ENCODE measurements at regions not wholly inside any gene's neighbourhood (a gene's known extent, or its start where the extent isn't known, plus 50 kb on each side); places are given as distances from the start of the nearest gene placed in this dataset.
"Not testable (repeated sequence)": the region's sequence is repeated elsewhere in the genome, so short reads cannot be mapped to it uniquely, and the experiment has no call there.

DNA sequence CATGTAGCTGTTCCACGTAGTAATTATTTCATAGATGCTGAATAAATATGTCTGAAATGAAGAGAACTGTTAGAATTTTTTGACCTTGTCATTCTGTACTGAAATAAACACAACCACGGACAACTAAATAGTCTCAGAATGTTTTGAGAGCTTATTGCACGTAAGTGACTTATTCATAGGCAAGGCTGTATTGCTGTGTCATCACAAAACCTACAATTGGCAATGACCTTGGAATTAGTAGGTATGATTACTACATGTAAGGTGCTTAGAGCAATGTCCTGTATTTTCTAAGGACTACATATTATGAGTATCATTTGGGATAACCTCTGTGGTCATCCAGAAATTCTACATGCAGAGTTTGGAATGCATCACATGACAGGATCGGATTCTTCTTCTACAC lies 237.2 kb upstream of the PUDP start:
- DNase-seq (ENCODE audit: low read depth) = no peak

DNA sequence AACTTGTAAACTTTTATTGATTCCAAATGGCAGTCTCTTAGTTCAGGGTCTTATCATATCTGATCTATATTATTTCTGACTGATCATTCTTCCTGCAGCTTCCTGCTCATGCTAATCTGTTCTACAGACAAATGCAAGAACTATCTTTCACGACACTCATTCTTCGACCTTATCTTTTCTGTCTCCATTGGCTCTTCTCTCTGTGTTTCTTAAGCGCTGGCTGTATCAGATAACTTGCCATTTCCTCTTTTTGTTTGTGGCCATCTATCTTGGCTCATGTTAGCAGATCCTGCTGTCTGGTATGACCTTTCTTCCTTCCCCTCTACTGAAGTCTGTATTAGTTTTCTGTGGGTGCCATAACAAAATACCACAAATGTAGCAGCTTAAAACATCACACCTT lies 230.5 kb upstream of the PUDP start:
- no peak for DNase-seq (ENCODE audit: low read depth)

DNA sequence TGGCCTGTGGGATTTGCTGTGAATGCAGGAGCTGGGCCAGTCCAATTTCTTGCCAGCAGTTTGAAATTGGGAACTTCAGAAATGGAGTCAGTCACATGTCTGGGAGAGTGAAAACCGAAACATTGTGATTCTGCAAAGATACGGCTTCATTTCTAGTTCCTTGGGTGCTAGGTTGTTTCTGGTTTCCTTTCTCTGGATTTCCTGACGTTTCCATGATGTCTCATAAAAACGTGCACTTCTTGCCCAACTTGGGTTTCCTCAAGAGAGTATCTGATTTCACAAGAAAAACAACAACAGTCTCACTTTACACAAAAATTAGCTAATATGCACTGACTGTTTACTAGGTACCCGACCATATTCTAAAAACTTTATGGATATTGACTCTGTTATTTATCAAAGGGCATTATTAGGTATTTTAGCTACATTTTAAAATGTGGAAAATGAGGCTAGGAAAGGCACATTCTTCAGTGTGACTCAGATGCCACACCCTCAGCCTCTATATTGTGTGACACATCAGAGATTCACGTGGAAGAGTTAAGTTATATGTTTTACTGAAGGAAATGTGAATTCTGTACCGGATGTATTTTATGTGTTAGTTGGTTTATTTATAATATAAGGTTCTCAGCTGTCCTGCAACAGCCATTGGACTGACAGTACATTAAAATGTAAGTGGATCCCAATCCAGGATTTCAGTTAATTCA lies 225.0 kb upstream of the PUDP start:
- peak; percentile 52 for DNase-seq (ENCODE audit: low read depth)

DNA sequence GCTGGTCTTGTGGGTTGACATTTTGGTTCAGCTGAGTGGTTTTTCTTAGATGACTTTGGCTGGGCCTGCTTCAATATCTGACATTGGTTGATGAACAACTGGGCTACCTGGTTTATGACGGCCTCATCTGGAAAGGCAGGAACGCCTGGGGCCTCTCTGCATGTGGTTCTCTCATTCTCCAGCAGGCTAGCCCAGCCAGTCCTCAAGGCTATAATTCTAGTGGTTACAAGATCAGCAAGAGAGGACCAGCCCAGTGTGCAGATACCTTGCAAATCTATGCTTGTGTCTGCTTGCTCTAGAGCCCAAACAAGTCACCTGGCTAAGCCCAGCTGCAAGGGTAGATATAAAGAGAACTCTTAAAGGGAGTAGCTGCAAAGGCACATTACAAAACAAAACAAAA lies 214.2 kb upstream of the PUDP start:
- no peak for DNase-seq (ENCODE audit: low read depth)

DNA sequence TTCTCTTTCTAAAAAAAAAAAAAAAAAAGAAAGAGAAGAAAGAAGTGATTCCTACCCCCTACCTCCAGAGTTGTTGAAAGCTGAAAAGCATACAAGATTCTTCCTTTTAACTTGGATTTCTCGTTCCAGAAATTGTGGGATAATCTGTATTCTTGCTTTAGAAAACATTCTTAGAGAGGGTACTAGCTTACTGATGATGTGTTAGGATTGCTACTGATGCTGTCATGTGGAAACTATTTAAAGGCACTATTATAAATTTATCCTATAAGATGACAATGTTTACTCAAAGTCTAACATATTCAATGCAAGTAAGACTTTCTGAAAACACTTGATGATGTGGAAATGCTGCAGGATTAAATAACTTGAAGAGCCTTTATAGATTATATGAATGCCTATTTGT lies 204.0 kb upstream of the PUDP start:
- DNase-seq (ENCODE audit: low read depth) = no peak

DNA sequence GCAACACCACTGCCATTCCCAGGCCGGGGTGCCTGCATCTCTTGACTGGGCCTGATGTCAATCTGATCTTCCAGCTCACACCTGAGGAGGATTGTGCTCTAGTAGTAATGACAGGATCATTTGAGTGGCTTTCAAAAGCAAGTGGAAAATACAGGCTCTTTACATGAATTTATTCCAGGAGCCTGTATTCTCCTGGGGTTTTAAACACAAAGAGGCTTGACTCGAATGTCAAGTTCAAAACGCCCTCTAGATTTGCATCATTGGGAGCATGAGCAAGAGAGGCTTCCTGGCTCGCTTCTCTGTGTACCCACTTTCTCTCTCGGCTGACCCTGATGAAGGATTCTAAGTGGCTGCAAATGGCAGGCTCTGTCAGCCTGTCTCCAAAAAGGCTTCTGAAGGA lies 199.5 kb upstream of the PUDP start:
- DNase-seq (ENCODE audit: low read depth) = no peak

DNA sequence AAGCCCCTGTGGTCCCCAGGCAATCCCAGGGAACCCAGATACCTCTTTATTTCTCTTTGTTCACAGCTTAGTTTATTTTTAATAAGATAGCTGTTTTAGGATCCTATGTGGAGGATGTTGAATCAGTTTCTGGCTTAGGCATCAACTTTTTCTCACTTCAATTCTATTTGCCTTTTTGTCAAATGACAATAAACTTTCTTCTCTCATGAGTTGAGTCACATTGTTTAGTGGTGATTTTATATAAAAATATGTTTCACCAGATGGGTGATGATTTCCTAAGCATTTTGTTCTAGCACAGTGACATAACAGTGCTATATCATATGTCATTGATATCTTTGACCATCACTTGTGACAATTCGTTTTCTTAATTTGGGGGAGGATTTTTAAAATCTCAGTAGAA lies 198.1 kb upstream of the PUDP start:
- DNase-seq (ENCODE audit: low read depth) = peak; percentile 25

DNA sequence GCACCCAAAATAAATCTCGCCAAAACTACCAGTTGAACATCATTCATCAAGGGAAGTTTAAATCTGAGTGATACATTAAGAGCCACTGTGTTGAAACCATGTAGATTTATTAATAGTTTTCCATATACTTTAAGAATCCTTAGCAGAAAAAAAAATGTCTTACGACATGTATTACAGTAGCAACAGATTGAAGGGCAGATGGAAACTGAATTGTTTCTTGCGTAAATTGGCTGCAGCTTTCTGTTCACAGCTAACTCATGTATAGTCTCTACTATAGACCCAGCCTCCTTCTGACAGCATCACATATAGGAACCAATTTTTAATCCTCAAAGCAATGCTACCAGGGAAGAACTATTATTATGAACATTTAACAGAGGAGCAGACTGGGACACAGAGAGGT lies 195.2 kb upstream of the PUDP start:
- DNase-seq (ENCODE audit: low read depth) = no peak

DNA sequence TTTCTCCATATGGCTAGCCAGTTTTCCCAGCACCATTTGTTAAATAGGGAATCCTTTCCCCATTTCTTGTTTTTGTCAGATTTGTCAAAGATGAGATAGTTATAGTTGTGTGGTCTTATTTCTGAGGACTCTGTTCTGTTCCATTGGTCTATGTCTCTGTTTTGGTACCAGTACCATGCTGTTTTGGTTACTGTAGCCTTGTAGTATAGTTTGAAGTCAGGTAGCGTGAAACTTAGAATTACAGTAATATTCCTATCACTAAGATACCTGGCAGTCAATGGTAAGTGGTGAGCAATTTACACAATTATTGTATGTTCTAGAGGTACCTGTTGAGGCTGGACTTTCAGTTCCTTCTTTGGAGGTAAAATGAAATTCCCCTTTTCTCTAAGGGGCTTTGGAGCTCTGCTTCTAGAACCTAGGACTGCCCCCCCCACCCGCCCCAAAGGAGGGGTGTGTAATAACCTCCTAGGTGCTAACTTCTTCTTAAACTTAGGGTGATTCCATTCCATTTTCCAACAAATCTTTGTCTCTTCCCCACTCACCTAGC lies 187.9 kb upstream of the PUDP start:
- DNase-seq (ENCODE audit: low read depth) = not testable (repeated sequence)

DNA sequence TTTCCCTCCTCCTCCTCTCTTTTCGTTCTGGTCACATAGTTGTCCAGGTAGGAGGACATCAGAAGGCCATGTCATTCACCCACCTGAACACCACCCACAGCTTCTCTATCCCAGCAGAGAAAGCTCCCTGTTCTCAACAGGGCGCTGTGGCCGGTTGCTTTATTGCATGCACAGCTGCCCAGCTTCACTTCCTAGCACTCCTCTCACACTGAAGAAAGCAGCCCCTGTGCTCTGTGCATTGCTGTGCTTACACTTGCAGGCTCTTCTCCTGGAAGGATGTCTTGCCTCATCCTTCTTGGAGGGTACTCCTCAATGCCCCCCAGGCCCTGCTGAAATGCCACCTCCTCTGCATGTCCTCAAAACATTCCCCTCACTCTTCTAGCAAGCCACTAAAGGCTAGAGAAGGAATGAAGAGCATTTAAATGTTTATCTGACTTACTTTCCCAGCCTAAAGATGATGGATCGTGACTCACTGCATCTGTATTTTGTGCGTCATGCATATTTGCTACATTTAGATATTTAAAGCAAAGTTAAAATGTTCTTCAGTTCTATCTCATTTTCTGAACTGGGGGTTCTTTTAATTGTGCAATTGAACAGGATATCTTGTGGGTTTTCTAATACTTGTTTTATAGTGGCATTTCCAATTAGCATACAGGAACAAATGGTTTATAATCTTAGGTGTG lies 186.4 kb upstream of the PUDP start:
- DNase-seq (ENCODE audit: low read depth) = peak; percentile 53

DNA sequence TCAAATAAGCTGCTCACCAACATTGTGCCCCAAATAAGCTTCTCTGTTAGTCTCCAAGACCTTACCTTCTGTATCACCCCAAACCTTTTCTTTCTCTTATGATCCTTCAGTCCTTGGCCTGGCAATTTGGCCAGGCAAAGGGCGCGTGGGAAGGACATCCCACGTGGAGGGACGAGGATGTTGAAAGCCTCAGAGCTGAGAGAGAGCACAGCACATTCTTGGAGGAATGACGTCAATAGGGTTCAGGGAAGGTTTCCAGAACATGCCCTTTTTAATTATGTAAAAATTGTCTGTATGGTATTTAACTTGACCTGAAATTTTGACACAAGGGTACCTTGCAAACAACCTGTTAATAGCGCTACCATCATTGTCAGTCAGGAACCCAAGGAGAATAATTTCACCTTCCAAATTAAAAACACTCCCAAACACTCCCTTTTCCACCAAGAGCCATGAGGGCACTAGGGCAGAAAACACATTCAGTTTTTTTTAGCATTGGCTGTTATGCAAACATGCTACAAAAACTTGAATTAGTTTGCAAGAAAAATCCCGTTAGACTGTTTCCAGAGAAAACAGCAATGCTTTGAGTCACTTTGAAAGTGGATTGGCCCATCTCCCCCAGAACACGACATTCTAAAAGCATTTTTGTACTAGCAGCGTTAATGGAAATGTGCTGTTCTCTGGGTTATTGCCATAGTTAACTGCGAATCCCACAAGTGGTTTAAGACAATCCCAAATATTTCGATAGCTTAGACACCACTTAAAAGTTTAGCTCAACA lies 183.2 kb upstream of the PUDP start:
- peak; percentile 94 for DNase-seq (ENCODE audit: low read depth)

DNA sequence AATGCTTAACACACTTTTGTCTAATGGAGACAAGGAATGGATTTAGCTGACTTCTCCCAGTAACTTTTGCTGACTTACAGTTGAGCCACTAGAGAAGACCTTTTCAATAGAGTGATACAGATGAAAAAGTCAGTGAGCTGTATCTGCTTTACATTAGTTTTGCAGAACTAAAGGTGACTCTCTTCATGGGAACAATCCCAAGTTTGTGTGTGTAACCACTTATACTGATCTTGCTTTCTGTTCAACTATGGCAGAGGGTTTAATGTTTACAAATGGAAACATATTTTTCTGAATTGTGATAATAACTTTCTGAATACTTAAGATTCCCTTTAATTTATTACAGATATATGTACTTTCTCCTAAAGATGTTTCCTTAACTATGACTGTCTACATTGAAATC lies 182.6 kb upstream of the PUDP start:
- no peak for DNase-seq (ENCODE audit: low read depth)

DNA sequence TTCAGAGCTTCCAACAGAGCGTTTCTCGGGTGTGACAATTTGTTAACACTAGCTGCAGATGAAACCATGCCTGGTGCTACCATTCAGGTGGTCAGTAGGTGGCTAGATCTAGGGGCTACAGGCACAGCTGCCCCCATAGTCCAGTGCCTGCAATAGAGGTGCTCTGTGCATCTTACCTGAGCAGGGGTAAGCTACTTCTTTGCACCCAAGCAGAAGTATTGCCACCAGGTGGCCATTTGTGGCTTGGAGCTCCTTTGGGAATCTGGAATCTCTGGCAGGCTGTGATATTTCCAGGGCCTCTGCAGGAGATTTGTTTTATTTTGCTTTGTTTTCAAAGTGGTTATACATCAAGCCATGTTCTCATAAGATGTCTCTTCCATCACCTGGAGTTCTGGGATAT lies 170.7 kb upstream of the PUDP start:
- DNase-seq (ENCODE audit: low read depth) = no peak

DNA sequence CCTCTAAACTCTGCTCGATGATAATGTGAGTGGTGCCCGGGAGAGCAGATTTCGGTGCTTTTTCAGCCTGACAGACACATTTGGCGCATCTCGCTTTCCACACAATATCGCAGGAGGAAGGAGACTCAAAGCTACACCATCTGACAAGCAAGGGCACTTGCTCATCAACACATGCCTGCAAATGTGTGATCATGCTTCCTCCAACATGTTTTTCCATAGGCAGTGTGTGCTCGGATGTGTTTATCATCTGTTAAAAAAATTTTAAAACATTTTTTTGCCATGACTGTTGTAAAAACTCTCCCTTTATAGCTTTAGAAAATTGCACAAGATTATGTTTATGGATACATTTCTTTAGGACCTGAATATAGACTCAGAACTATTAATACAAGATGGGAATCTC lies 170.3 kb upstream of the PUDP start:
- DNase-seq (ENCODE audit: low read depth) = no peak

DNA sequence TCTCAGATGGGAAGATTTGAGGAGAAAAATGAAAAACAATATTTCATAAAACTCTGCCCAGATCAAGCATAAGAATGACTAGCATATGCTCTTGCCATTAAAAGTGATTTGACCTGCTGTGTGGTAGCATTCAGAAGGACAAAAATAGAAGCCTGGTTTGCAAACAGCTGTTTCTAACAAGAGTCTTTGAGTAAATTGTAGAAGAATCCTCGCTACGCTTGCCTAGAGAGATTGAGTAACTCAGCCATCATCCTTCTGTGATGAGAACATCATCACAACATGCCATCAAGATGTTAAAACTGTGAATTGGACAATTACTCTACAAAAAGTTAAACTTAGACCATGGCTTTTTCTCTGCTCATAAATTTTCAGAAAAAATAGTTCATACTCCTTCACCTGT lies 168.9 kb upstream of the PUDP start:
- no peak for DNase-seq (ENCODE audit: low read depth)

DNA sequence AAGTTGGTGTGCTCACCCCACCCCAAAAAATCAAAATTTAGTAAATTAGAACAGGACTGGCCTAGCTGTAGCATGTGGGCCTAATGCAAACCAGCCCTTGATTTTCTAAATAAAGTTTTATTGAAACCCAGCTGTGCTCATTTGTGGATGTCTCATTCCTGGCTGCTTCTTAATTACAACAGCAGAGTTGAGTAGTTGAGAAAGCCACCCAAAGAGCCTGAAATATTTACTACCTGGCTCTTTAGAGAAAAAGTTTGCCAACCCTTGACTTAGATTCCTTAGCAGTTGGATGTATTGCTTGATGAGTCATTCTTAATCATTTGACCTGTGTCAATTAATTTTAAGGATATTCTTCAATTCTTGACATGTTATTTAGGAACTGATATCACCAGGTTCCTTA lies 168.3 kb upstream of the PUDP start:
- no peak for DNase-seq (ENCODE audit: low read depth)

DNA sequence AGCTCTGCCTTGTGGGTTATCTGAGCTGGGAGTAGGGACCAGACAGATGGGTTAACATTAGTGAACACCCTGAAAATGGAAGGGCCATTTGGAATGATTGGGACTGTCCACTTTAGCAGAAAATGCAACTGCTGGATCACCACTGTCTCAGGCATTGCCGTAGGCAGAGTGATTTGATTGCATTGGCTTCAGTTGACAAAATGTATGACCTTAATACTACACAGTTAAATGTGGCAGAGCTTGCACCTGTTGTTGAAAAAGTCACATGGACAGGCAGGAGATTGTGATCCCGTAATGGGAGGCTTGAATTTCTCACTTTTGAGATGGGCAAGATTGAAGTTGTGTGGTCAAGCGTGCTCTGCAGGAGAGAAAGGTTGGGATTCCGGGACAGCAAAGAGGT lies 166.5 kb upstream of the PUDP start:
- no peak for DNase-seq (ENCODE audit: low read depth)

DNA sequence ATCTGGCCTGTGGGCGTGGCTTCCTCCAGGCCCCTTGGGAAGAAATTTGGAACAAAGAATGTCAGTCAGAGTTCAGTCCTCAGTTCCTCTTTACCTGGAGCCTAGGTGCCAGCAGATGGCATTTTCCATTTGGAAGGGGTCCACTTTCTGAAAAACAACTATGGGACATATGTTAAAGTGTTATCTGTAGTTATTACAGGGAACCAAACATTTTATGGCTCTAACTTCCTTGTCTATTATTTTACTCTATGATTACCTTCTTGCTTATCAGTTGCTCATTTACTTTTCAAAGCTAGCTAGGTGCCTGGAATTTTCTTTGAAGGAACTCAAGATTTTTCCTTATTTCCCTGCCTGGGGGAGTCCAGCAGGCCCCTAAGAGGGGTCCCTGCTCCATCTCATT lies 159.8 kb upstream of the PUDP start:
- no peak for DNase-seq (ENCODE audit: low read depth)

DNA sequence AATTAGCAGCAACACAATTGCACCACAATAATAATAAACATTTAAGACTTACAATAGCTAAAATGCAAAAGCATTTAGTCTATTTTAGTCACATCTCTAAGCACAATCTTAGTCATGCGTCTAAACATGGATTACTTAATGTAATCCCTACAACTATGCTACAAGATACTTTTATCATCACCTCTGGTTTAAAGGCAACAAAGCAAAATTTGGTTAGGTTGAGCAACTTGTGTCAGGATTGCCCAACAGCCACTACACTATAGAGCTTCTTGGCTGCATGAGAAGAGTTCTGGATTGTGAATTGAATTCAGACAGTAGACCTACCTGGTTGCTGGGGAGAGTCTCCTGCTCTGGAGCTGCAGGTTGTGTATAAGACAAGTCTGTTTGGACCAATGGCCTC lies 146.5 kb upstream of the PUDP start:
- no peak for DNase-seq (ENCODE audit: low read depth)

DNA sequence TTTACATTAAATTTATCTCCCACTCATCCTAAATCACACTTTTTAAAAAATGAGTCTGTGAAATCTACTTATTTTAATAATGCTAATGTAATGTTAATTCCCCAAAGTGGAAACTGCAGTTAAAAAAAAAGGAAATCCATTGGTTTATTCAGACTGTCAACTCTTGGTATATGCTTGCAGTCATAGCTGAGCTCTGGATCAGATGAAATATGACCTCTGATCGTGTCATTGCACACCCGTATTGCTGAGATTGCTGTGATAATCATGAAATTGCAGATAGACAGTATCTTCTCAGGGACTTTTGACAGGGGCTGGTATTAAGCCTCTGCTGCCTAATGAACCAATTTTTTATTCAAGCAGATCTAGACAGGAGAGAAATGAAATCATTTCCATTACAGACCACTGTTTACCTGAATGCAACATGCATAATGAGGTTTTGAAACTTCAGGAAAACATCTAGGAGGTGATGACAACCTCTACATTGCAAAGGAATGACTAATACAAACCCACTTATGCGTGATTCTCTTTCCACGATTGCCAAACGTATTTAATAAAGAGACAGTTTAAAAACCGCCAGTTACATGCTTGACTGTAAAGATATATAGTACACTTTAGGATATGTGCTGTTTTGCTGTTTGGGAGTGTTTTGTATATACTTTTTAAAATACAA lies 138.3 kb upstream of the PUDP start:
- DNase-seq (ENCODE audit: low read depth) = no peak

DNA sequence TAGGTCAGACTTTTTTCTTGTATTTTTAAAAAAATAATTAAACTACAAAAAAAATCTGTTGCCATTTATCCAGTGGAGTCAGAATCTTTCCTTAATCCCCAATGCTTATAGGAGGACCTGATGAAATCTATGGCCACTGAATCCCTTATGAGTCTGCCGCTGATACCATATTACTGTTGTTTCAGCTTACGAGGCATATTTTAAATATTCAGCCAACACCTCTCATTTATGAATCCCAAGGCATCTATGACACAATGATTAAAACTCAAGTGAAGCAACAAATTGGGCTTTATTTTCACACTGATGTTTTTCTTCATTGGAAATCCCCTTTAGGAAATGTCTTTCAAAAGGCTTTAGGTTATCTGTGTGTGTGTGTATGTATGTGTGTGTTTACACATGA lies 137.8 kb upstream of the PUDP start:
- no peak for DNase-seq (ENCODE audit: low read depth)

DNA sequence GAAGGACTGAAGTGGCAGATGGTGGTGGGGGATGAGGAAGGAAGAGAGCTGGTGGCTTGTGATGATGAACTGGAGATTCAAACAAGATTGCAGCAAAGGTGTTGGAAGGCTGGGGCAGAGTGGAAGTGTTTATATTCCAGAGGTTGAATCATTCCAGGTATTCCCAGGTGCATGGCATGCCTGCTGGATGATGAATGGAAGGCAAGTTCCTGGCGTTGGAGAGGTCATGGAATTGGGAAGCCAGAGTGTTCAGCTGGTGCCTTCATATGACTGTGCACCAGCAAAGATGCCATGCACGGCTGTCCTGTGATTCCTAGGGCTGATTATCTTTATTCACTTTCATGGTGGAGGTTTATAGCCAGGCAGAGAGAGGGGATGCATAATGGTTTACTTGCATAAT lies 135.8 kb upstream of the PUDP start:
- no peak for DNase-seq (ENCODE audit: low read depth)

DNA sequence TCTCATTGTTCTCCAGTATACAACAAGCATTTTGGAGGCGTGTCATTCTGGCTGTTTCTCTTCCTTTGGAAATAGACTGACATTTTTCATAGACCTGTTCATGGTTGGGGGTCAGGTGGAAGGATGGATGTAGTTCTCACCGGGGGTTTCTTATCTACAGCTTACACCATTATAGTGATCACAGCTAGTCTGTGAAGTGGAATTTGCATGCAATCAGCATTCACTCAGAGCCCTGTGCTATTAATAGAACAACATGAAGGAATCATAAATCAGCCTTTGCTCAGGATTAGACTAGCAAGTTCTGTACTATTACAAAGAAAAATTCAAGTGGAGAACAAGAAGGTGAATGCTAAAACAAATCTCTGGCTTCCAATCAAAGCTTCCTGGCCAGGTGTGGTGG lies 132.6 kb upstream of the PUDP start:
- DNase-seq (ENCODE audit: low read depth) = no peak
